Pancreas (tissue), 10 donors: ENCODE measurements at regions not wholly inside any gene's neighbourhood (a gene's known extent, or its start where the extent isn't known, plus 50 kb on each side); places are given as distances from the start of the nearest gene placed in this dataset.

ENCODE experiments used
- ATAC-seq, 4 donors: fragments of 200-7000 bp; cut with Tn5 transposase; one replicate each; pipeline versions ENCODE4 v1.8.0 to v1.9.1; 2020; ENCODE audit warnings: mild to moderate bottlenecking in 4 of 4, moderate library complexity in 4 of 4
- DNase-seq, 6 donors: peaks; one replicate each; pipeline ENCODE4 v3.0.0-alpha.2; 2020
- FAIRE-seq: peaks from 2 replicates; lab custom pipeline; 2012; peaks lifted over from hg19 to GRCh38; lab: Jason Lieb, UNC
- H3K27ac ChIP-seq, 4 donors: fragments of 200-600 bp; sonication (generic); 1 replicate in 3 of 4; 2 replicates in 1 of 4; pipeline versions ENCODE4 v1.5.0 to v1.8.0; 2020
- H3K27me3 ChIP-seq, 4 donors: fragments of 200-600 bp; one replicate each; pipeline ENCODE4 v1.8.0; 2021
- H3K36me3 ChIP-seq, 3 donors: fragments of 200-600 bp; sonication (generic) in 1 of 3; one replicate each; pipeline versions ENCODE4 v1.5.0 to v1.8.0; 2020 to 2021
- H3K4me1 ChIP-seq, 3 donors: fragments of 200-600 bp; one replicate each; pipeline ENCODE4 v1.8.0; 2021
- H3K4me3 ChIP-seq, 4 donors: fragments of 200-600 bp; sonication (generic) in 2 of 4; one replicate each; pipeline versions ENCODE4 v1.5.0 to v1.8.0; 2020 to 2021
- H3K9me3 ChIP-seq, 4 donors: fragments of 200-600 bp; one replicate each; pipeline ENCODE4 v1.8.0; 2021
- CTCF ChIP-seq, 4 donors: fragments of 200-600 bp; sonication (generic) in 3 of 4; IDR thresholded peaks; one replicate each; pipeline versions ENCODE4 v1.5.0 to v1.8.0; 2021; ENCODE audit warnings: antibody characterized with exemption in 4 of 4
- WGBS, 2 donors: extraction: QIAGEN DNeasy Blood & Tissue Kit; methylation state at CpG; one replicate each; pipeline ENCODE4 v1.1.7; 2013; 5-methylcytosine and 5-hydroxymethylcytosine counted together
- intact Hi-C, 3 donors: fragments of 100-400 bp; cut with DNase I; formaldehyde crosslinking; loops; one replicate each; pipeline versions ENCODE4 v1.11.1 to v1.14.2; 2022
- donor health status: healthy with polysubstance abuse.
- donor health status: DM: no; HTN: no; CAD: no; lungs with moderate emphysema.
- donor health status: DM: no; HTN: no; CAD: no.
- donor health status: control.
- donor health status: control.
- donor health status: Bipolar disorder and iron deficiency.
- donor health status: DM: yes; HTN: yes; CAD: no.
- donor health status: DM: no; HTN: no; CAD: no.
- donor health status: DM: no; HTN: no; CAD: no.
- donor health status: DM: yes; HTN: yes; CAD: no.

- TF ChIP-seq CTCF (IDR thresholded peaks at IDR 0.05): peak in 1 of 4 donors; percentile 14
- H3K27ac ChIP-seq: no peak overlapping the region
- H3K4me3 ChIP-seq: no peak overlapping the region
- FAIRE-seq (no peak), DNase-seq (no peak), ATAC-seq (peak in 3 of 4 donors; percentile 16 to 68 (median 60))
- H3K27me3 ChIP-seq: no peaks in the 10 kb centered on the region
- H3K36me3 ChIP-seq: no peaks in the 10 kb centered on the region
- H3K4me1 ChIP-seq: no peaks in the 10 kb centered on the region
- intact Hi-C loops: no loop called here
- WGBS, 2 donors: 87 to 92% methylated on average over 3 of the region's 3 CpGs
- H3K9me3 ChIP-seq: no peaks in the 10 kb centered on the region
These were observed 57.6 kb upstream of the JUN start for GRCh38 chr1:58841455-58841854.

GRCh38 chr1:58842941-58843340 lies 59.1 kb upstream of the JUN start:
- H3K36me3 ChIP-seq: no peaks in the 10 kb centered on the region
- no peaks in the 10 kb centered on the region for H3K27me3 ChIP-seq
- no peaks in the 10 kb centered on the region for H3K9me3 ChIP-seq
- FAIRE-seq (no peak), ATAC-seq (no peak), DNase-seq (no peak)
- no peak overlapping the region for H3K4me3 ChIP-seq
- no peak overlapping the region for H3K27ac ChIP-seq
- WGBS, 2 donors: 97 to 98% methylated on average over 2 of the region's 2 CpGs
- TF ChIP-seq CTCF (IDR thresholded peaks at IDR 0.05): no peak
- intact Hi-C loops: no loop called here
- no peaks in the 10 kb centered on the region for H3K4me1 ChIP-seq

GRCh38 chr1:58844176-58844575 lies 60.3 kb upstream of the JUN start:
- 99 to 100% methylated on average over 1 of the region's 1 CpG for WGBS, 2 donors
- no peak overlapping the region for H3K4me3 ChIP-seq
- H3K4me1 ChIP-seq: no peaks in the 10 kb centered on the region
- DNase-seq: no peak
- TF ChIP-seq CTCF (IDR thresholded peaks at IDR 0.05): no peak
- FAIRE-seq: no peak
- H3K36me3 ChIP-seq: no peaks in the 10 kb centered on the region
- intact Hi-C loops: no loop called here
- H3K9me3 ChIP-seq: no peaks in the 10 kb centered on the region
- H3K27ac ChIP-seq: no peak overlapping the region
- no peaks in the 10 kb centered on the region for H3K27me3 ChIP-seq
- no peak for ATAC-seq

GRCh38 chr1:58845942-58846341 lies 62.1 kb upstream of the JUN start:
- no peaks in the 10 kb centered on the region for H3K27me3 ChIP-seq
- FAIRE-seq (no peak), ATAC-seq (no peak), DNase-seq (no peak)
- TF ChIP-seq CTCF (IDR thresholded peaks at IDR 0.05): no peak
- H3K9me3 ChIP-seq: no peaks in the 10 kb centered on the region
- H3K36me3 ChIP-seq: no peaks in the 10 kb centered on the region
- no peak overlapping the region for H3K4me3 ChIP-seq
- no peak overlapping the region for H3K27ac ChIP-seq
- intact Hi-C loops: no loop called here
- WGBS, 2 donors: 90 to 94% methylated on average over 4 of the region's 4 CpGs
- H3K4me1 ChIP-seq: no peaks in the 10 kb centered on the region

GRCh38 chr1:58848818-58849411 lies 65.1 kb upstream of the JUN start:
- intact Hi-C loops: no loop called here
- no peak for FAIRE-seq
- TF ChIP-seq CTCF (IDR thresholded peaks at IDR 0.05): no peak

More at GRCh38 chr1:58848818-58849411, 65.1 kb upstream of the JUN start:
- Histone ChIP-seq H3K27ac (peak overlapping the region in 1 of 4 donors; percentile 0), H3K36me3 (no peaks in the 10 kb centered on the region), H3K4me1 (no peaks in the 10 kb centered on the region), H3K9me3 (no peaks in the 10 kb centered on the region), H3K4me3 (no peak overlapping the region), H3K27me3 (no peaks in the 10 kb centered on the region)
- DNase-seq (peak in 5 of 6 donors; percentile 23 to 45 (median 43)), ATAC-seq (peak; percentile 48 to 92 (median 82))
- WGBS, 2 donors: 60 to 63% methylated on average over 9 of the region's 9 CpGs
